ENCODE measurements at regions not wholly inside any gene's neighbourhood (a gene's known extent, or its start where the extent isn't known, plus 50 kb on each side); places are given as distances from the start of the nearest gene placed in this dataset.

DNA sequence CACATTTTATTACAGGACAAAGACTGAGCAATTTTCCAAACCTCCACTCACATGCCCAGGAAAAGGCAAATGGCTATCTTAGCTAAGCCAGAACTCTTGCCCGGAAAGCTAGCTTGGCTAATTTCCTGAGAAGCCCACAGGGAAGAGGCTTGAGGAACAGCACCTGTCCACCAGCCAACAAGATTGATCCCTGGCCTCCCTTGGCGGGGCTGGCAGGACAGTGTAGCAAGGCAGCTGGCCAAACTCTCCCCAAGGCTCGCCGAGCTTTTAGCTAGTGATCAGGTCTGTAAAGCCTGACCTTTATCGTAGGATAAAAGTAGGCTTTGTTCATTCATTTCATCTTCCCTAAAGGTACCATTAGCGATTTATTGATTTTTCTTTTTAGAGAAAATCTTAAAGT is 101.4 kb downstream of the UQCRFS1 start:
- TF ChIP-seq CTCF (IDR thresholded peaks at IDR 0.05) (no peak), NFYB (CRISPR knock-in tag; conservative IDR thresholded peaks at IDR 0.05; ENCODE audit: low read depth) (no peak), ETV6 (CRISPR knock-in tag; IDR thresholded peaks at IDR 0.05) (no peak), TEAD1 (CRISPR knock-in tag; IDR thresholded peaks at IDR 0.05) (no peak), CBFB (CRISPR knock-in tag; IDR thresholded peaks at IDR 0.05; ENCODE audit: low read depth) (no peak)
- TF ChIP-seq, protein P1, sequence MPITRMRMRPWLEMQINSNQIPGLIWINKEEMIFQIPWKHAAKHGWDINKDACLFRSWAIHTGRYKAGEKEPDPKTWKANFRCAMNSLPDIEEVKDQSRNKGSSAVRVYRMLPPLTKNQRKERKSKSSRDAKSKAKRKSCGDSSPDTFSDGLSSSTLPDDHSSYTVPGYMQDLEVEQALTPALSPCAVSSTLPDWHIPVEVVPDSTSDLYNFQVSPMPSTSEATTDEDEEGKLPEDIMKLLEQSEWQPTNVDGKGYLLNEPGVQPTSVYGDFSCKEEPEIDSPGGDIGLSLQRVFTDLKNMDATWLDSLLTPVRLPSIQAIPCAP (CRISPR knock-in tag; IDR thresholded peaks at IDR 0.05) = no peak
- TF ChIP-seq, protein P2, sequence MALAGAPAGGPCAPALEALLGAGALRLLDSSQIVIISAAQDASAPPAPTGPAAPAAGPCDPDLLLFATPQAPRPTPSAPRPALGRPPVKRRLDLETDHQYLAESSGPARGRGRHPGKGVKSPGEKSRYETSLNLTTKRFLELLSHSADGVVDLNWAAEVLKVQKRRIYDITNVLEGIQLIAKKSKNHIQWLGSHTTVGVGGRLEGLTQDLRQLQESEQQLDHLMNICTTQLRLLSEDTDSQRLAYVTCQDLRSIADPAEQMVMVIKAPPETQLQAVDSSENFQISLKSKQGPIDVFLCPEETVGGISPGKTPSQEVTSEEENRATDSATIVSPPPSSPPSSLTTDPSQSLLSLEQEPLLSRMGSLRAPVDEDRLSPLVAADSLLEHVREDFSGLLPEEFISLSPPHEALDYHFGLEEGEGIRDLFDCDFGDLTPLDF (CRISPR knock-in tag; IDR thresholded peaks at IDR 0.05) = no peak

Data from WTC11 (cell line).